Posterior cingulate gyrus (tissue), 11 donors: ENCODE measurements at regions not wholly inside any gene's neighbourhood (a gene's known extent, or its start where the extent isn't known, plus 50 kb on each side); places are given as distances from the start of the nearest gene placed in this dataset.

ENCODE experiments used
- DNase-seq, 10 donors: peaks; one replicate each; pipeline versions ENCODE4 v3.0.0 to v3.0.0-alpha.2; 2020 to 2021; ENCODE audit warnings: mixed read lengths in 3 of 10
- intact Hi-C: fragments of 100-400 bp; cut with DNase I; formaldehyde crosslinking; loops from one replicate; pipeline ENCODE4 v1.15.1; 2023

DNA sequence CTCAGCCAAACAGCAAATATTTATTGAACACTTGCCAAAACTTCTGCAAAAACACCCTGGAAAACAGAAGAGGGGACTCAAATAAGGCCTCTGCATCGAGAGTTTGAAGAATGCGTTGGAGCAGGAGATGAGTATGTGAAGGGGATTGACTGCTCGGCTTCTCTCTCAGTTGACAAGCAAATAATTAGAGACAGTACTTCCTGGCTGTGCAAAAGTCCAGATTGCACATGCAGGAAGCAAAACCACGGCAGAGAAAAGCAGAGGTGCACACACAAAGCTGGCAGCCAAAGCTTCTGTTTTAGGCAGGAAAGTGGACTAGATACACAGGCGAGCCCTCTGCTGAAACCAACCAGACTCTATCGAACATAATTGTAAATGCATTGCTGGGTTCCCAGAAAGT, 343.6 kb upstream of the MGMT start:
- DNase-seq: no peak
- intact Hi-C loops: no loop called here

DNA sequence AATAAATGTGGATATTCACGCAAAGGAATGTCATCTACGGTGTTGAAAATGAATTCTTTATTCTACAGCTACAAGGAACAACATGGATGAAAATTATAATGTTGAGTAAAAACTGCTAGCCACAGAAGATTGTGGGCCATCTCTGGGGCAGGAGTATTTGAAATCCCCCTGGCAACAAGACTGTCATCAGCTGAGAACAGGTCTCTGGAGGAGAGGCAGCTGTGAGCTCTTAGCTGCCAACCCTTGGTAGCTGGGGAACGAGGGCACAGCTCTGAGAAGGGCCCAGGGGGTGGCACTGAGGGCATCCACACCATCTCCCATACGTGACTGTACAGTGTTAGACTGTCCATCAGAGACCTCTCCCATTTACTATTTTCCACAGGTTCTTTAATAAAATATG, 340.1 kb upstream of the MGMT start:
- no peak for DNase-seq
- intact Hi-C loops: no loop called here

DNA sequence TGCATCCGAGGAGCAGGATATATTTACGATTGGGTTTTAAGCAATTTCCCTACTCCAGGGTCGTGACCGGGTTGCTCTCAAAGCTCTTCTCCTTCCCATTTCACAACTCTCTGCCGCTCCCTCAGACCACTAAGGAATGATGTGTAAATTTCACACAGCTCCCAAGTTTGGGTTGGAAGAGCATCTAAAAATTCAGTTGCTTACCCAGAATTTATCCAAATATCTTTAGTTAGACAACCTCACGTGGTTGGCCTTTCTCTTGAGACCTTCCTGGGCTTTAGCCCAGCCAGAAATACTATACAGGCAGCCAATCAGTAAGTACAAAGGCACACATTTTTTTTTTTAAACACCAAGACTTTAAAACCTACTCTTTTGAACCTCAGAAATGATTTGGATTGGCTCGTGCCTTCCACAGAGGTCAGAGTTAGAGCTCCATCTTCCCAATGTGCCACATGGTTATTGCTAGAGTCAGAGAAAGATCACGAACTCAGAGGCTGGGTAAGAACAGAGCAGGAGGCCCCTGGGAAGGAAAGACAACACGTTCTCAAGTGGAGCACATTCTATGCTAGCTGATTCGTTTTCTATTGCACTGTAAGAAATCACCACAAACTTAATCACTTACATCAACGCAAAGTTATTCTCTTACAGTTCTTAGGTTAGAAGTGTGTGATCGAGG, 335.4 kb upstream of the MGMT start:
- DNase-seq: no peak
- intact Hi-C loops: no loop called here

DNA sequence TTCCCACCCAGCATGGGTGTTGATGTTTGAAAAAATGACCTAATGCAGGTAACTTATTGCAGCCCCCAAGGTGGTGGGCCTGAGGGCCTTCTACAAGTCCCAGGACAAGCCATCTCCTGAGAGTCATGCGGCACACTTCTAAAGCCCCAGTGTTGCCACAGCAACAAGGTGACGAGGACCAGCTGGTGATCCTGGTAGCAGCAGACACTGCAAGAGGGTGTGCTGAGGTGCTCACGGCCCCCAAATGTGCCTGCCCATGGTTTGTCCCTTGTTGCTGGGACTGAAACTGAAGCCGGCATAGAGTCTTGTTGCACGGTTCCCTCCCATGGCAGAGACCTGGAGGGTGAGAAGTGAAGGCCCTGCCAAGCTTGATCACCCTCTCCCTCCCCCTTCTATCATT, 333.2 kb upstream of the MGMT start:
- DNase-seq: no peak
- intact Hi-C loops: no loop called here

DNA sequence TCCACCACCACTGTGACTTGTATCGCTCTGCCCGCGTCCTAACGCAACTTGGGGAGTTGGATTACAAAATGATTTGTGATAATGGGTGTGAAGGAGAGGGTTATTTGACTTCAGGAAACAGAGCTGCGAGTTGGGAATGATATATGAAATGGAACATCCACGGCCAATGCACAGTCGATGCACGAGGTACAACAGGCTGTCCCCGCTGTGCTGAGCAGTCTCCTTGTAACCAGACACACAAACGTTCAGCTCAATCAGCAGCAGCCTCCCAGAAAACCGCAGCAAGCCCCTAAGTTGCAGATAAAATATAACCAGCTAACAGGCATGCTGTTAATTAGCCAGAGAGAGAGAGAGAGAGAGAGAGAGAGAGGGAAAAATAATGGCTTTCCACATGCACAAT, 332.7 kb upstream of the MGMT start:
- intact Hi-C loops: no loop called here
- no peak for DNase-seq

DNA sequence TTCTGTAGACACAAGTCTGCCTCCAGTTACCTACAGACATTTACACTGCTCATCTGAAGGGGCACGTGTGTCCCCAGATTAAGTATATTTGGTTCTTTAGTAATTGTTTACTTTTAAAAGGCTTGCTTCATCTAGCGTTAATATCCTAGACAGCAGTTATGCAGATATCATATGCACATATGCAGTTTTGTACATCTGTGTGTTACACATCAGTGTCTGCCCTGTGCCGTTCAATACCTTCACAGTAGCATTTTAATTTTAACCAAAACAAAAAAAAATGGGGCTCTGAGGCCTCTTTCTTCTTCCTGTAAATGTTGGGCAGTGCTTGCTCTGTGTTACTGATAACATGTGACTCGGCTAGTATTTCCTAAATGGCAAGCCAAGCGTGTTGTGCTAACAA, 331.4 kb upstream of the MGMT start:
- intact Hi-C loops: no loop called here
- DNase-seq: no peak

DNA sequence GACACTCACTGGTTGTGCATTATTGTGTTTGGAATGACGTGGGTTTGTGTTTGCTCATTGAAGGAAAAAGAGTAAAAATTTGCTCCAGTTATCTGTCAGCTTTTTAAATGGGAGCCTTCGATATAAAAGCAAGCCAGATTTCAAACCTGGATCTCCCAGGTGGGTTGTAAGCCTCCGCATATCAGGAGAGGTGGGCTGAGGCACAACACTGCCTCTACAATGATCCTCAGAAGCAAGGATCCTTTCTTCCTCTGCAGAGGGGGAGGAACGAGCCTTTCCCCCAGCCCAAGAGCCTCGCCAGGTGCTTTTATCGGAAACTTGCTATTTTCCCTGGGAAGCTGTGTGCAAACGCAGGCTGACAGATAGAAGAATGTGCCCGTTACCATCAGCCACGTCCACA, 331.0 kb upstream of the MGMT start:
- intact Hi-C loops: no loop called here
- no peak for DNase-seq

DNA sequence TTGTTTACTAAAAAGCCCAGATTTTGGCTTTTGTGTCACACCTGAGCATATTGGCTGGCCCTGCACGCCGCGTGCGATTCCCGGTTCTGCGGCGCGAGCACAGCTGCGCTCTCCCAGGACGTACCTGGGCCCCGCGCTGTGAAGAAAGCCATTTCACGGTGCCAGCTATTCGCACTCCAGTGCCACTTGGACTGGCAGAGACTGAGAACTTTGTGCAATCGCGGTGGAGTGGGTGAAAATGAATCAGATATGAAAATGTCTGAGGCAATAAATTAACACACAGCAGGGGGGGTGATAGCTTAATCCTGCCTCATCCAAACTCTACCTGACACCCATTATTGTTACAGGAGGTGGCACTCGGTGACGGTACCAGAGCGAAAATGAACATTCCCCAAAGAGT, 330.1 kb upstream of the MGMT start:
- intact Hi-C loops: no loop called here
- DNase-seq: no peak

DNA sequence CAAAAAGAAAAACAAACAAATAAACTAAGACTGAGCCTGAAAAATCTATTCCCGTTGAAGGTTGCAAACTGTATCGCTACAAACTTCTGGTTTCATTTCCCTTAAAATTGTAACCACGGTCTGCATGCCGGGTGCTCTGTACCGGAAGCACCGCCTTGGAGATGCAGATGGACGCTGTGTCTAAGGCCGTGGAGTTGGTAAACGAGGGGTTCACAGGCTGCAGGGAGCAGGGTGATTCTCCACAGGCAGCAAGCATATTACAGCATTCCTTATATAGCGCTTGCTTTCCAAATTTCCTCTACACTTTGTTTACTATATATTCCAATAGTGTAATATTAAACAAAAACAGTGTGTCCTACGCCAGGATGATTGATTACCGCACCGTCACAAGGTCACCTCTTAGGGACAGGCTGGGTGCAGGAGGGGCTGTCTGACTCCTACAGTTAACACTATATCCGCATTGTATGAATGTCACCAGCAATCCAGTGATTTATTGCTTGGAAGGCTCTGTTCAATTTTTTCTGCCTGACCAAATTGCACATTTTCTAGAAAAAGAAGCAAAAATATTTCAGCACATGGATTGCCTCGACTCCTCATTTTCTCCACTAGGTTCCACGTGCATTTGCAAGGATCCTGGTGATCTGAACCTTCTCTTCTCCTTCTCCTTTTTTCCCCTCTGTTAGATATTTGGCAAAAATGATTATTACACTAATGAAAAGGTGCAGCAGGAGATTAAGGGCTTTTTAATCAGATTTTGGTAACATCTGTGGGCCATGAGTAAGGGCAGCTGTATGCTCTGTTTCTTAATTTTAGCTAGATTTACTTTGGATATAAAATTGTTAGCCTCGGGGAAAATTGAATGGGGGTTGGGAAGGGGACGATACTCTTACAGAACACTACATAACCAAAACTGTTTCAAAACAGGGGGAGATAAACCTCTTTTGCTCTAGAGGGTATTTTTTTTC, 325.8 kb upstream of the MGMT start:
- no peak for DNase-seq
- intact Hi-C loops: no loop called here

DNA sequence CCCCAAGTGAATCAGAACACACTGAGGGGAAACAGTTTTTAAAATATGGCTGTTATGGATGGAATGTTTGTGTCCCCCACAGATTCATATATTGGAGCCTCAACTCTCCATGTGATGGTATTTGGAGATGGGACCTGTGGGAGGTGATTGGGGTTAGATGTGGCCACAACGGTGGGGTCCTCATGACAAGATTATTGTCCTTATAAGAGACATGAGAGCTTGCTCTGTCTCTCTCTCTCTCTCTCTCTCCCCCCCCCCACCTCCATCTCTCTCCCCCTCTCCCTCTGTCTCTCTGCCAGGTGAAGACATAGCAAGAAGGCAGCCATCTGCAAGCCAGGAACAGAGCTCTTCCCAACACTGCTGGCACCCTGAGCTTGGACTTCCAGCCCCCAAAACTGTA, 315.8 kb upstream of the MGMT start:
- intact Hi-C loops: no loop called here
- DNase-seq: no peak

DNA sequence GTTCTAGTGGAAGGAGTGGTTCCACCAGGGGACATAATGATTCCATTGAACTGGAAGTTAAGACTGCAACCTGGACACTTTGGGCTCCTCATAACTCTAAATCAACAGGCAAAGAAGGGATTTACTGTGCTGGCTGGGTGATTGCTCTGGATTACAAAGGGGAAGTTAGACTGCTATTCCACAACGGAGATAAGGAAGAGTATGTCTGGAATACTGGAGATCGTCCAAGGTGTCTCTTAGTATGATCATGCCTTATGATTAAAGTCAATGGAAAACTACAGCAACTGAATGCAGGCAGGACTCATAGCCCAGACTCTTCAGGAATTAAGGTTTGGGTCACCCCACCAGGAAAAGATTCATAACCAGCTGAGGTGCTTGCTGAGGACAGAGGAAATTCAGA, 310.6 kb upstream of the MGMT start:
- intact Hi-C loops: no loop called here
- no peak for DNase-seq

DNA sequence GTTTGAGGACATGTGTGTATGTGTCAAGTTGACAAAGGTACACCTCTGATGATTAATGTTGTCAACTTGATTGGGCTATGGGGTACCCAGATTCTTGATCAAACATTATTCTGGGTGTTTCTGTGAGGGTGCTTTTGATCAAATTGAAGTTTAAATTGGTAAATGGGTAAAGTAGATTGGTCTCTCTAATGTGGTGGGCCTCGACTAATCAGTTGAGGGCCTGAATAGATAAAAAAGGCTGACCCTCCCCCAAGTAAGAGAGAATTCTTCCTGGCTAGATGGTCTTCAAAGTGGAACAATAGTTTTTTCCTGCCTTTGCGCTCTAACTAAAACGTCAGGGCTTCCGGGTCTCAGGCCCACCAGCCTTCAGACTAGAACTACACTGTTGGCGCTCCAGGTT, 309.9 kb upstream of the MGMT start:
- intact Hi-C loops: no loop called here
- DNase-seq: no peak

DNA sequence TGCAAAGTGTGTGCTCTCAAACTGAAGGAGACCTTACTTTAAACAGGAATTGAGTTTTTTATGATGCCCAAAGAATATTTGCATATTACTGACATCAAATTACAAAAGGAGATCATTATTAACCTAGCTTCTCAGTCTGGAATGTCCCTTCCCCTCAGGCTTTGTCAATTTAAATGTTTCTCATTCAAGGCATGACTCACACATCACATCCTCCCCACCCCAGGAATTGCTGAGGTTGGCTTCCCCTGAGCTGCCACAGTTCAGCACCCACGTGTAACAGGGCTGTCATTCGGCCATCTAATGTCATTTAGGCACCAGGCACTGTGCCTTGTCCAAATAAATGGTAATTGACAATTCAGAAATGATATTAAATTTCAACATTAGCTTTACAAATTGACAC, 305.9 kb upstream of the MGMT start:
- intact Hi-C loops: no loop called here
- no peak for DNase-seq

DNA sequence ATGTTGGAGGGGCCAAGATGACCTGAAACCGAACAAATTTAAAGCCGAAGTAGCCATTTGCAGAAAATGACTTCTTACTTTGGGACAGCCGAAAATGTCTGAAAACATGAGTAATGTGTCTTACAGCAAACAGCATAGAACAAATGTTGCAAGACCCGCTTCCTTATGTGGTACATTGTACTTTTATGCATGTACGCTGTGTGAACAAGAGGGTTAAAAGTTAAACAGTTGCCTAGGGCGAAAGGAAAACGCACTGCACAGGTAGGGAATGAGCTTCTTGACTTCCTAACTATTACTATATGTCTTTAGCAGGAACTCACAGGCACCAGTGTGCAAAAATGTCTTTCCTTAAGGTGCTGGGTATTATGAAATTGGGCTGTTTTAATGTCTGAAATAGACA, 303.5 kb upstream of the MGMT start:
- no peak for DNase-seq
- intact Hi-C loops: no loop called here

DNA sequence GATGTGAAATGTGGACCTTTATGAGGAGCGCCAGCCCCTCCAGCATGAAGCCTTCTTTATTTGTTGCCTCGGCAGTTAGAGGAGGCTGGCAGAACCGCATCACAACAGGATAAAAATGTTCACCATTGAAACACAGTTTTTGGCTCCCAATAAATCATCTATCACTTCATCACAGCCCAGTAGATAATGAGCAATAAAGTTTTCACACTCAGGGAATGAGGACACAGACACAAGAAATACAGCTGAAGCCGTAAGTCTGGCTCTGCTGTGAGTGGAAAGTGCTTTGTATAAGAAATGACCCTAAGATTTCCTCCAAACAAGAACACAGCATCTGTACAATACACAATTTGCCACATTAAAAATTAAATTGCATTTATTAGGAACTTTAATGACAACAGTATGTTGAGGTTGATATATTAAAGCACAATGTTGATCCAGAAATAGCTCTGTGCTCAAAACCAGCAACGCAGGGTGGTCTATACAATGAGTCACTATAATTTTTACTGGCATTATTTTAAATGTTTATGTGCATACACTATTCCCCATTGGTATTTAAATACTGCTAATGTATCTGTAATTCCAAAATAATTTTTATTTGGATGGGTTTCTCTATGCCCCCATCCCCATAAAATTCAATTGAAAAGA, 301.8 kb upstream of the MGMT start:
- intact Hi-C loops: no loop called here
- no peak for DNase-seq

DNA sequence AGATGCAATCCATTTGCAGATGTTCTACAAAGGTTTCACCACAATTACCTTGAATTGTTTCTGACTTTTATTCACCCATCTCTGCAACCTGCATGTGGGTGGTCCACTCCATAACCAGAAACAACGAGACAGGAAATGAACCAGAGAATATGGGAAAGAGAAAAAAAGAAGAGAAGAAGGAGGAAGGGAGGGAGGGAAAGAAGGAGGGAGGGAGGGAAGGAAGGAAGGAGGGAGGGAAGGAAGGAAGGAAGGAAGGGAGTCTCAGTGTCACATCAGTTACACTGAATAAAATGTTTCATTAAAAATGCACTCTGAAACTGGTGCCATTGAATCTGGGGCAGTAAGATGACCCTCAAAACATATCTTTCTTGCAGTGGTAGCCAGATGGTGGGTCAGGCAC, 301.3 kb upstream of the MGMT start:
- intact Hi-C loops: no loop called here
- DNase-seq: no peak

DNA sequence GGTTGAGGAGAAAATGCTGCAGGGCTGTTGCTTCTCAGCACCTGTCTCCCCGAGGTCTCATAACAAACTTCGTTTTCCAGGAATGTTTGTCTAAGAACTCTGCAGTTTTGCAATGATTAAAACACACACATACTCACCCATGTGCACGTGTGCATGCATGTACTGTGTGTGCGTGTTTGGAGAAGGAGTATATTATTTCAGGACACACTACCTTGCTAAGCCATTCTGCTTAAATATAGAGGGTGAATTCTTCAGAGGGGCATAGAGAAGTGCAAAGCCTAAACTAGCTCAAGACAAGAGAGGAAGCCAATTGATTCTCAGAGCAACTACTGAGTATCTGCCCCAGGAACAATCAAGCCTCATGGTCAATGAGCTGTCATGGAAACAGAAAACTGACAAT, 298.4 kb upstream of the MGMT start:
- intact Hi-C loops: no loop called here
- DNase-seq: no peak

DNA sequence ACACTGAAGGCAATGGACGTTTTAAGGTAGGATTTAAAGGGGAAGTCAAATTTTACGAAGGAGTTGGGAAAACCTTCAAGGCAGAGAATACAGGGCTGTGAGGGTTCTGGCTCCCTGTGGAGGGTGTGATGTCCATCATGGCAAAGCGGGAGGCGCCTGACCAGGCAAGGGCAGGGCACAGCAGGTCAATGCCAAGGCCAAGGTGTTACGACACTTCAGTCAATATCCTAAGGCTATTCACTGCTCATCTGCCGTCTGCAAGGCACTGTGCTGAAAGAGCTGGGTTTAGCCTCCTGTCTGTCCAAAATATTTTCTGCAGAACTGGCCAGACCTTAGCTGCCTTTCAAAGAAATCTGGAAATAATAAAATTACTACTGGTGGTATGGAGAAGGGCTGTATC, 297.9 kb upstream of the MGMT start:
- no peak for DNase-seq
- intact Hi-C loops: no loop called here

DNA sequence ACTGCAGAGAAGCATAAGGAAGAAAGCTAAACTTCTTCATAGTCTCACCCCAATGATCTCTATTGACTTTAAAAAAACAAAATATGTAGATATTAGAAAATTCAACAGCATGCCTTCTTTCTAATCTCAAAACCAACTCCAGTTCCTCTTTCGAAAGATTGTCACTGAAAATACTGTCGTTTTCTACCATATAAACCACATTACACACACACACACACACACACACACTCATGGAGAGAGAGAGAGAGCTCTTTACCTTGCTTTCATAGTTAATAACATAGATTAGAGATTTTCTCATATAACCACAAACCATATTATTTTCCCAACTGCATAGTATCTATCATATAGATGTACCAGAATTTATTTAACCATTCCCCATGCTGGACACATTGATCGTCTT, 296.2 kb upstream of the MGMT start:
- no peak for DNase-seq
- intact Hi-C loops: no loop called here

DNA sequence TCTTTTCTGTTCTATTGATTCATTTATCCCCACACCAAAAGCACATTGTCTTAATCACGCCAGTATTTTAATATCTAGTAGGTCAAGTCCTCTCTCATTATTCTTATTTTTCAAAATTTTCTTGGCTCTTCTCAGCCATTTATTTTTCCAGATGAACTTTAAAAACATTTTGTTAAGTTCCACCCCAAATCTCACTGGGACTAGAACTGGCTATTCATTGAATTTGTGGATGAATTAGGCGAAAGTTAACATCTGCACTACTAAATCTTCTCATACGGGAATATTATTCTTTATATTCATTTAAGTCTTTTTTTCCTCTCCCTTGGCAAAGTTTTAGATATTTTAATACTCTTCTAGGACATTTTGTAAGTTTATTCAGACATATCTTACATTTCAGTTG, 295.2 kb upstream of the MGMT start:
- intact Hi-C loops: no loop called here
- no peak for DNase-seq

DNA sequence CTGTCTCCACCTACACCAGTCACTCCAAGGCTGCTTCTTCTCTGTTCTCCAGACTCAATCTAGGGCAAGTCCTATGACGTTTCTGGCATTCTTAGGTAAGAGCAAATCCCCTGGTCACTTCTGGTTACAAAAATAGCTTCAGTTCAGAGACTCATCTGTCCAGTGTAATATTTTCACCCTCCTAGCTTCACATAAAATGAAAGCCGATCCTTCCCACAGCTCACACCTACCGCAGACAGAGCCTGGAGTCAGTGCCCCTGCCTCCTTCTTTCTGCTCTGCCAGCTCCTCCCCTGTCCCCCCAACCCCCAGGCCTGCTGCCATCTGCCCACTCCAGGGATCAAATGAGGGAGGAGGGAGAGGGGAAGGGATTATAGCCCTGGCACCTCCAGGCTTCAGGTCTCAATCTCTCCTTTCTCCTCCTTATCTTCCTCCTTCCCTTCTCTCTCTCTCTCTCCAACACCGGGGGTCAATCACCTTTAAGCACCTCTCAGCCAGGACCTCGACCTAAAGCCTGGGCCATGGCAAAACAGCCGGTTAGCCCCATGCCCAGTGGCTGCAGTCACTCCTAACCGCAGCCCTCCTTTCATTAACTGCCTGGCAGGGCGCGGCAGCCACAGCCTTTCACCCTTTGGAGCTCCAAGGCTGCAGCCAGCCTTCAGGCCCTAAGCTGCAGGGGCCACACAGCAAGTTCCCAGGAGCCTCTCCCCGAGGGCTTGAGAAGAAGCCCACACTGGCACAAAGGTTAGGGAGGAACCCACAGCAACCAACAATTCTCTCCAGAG, 292.6 kb upstream of the MGMT start:
- intact Hi-C loops: no loop called here
- DNase-seq: no peak
